WERI-Rb-1 (cell line): ENCODE measurements at regions not wholly inside any gene's neighbourhood (a gene's known extent, or its start where the extent isn't known, plus 50 kb on each side); places are given as distances from the start of the nearest gene placed in this dataset.

Experiments
- DNase-seq: peaks from one replicate; pipeline ENCODE4 v3.0.0-alpha.2; 2020
- H3K27ac ChIP-seq: fragments of 250-450 bp; sonication (Bioruptor Pico); 2 replicates; pipeline ENCODE4 v1.5.1; 2020; ENCODE audit warnings: mild to moderate bottlenecking, moderate library complexity
- H3K27me3 ChIP-seq: fragments of 250-450 bp; sonication (Bioruptor Pico); 2 replicates; pipeline ENCODE4 v1.5.1; 2021; ENCODE audit warnings: mild to moderate bottlenecking, low read depth, moderate library complexity; ENCODE audit not compliant: insufficient read depth, severe bottlenecking
- H3K36me3 ChIP-seq: fragments of 250-450 bp; sonication (Bioruptor Pico); 2 replicates; pipeline ENCODE4 v1.5.1; 2020; ENCODE audit warnings: mild to moderate bottlenecking, moderate library complexity
- H3K4me3 ChIP-seq: 2 replicates; pipeline ENCODE4 v1.5.1; 2011; ENCODE audit warnings: low read depth, mild to moderate bottlenecking, control low read depth, low read length
- H3K9me3 ChIP-seq: fragments of 250-450 bp; sonication (Bioruptor Pico); 2 replicates; pipeline ENCODE4 v1.5.1; 2021; ENCODE audit warnings: mild to moderate bottlenecking, moderate library complexity; ENCODE audit not compliant: severe bottlenecking
- CTCF ChIP-seq: IDR thresholded peaks from 2 replicates; pipeline ENCODE4 v1.5.1; 2011; ENCODE audit warnings: low read depth, mild to moderate bottlenecking, control low read depth, inconsistent platforms, low read length

GRCh38 chr4:116328261-116328860 is 757.0 kb downstream of the TRAM1L1 start:
- no peaks in the 10 kb centered on the region for H3K36me3 ChIP-seq
- no peak overlapping the region for H3K4me3 ChIP-seq
- no peak overlapping the region for H3K27ac ChIP-seq
- H3K27me3 ChIP-seq: no peaks in the 10 kb centered on the region
- no peak for TF ChIP-seq CTCF
- DNase-seq: no peak
- no peaks in the 10 kb centered on the region for H3K9me3 ChIP-seq

- H3K27ac ChIP-seq: no peak overlapping the region
- no peaks in the 10 kb centered on the region for H3K36me3 ChIP-seq
- no peak overlapping the region for H3K4me3 ChIP-seq
- H3K9me3 ChIP-seq: no peaks in the 10 kb centered on the region
- DNase-seq: no peak
- no peaks in the 10 kb centered on the region for H3K27me3 ChIP-seq
- no peak for TF ChIP-seq CTCF
Observed at GRCh38 chr4:116323606-116324005, 761.8 kb downstream of the TRAM1L1 start.

GRCh38 chr4:116321471-116321870 is 763.9 kb downstream of the TRAM1L1 start:
- Histone ChIP-seq H3K36me3 (no peaks in the 10 kb centered on the region), H3K9me3 (no peaks in the 10 kb centered on the region), H3K4me3 (no peak overlapping the region), H3K27me3 (no peaks in the 10 kb centered on the region), H3K27ac (no peak overlapping the region)
- DNase-seq: no peak
- TF ChIP-seq CTCF: no peak

GRCh38 chr4:116320859-116321258 is 764.5 kb downstream of the TRAM1L1 start:
- no peaks in the 10 kb centered on the region for H3K27me3 ChIP-seq
- no peak overlapping the region for H3K4me3 ChIP-seq
- H3K9me3 ChIP-seq: no peaks in the 10 kb centered on the region
- TF ChIP-seq CTCF: no peak
- no peak for DNase-seq
- H3K36me3 ChIP-seq: no peaks in the 10 kb centered on the region
- no peak overlapping the region for H3K27ac ChIP-seq

- no peak for TF ChIP-seq CTCF
- Histone ChIP-seq H3K4me3 (no peak overlapping the region), H3K36me3 (no peaks in the 10 kb centered on the region), H3K27ac (no peak overlapping the region), H3K27me3 (no peaks in the 10 kb centered on the region), H3K9me3 (no peaks in the 10 kb centered on the region)
- DNase-seq: no peak
Observed at GRCh38 chr4:116303736-116304188, 781.6 kb downstream of the TRAM1L1 start.
